NCI-H2107 treated with DMSO at 0.1 percent for 48 hours (cell line): ENCODE measurements at regions not wholly inside any gene's neighbourhood (a gene's known extent, or its start where the extent isn't known, plus 50 kb on each side); places are given as distances from the start of the nearest gene placed in this dataset.
"Not testable (repeated sequence)": the region's sequence is repeated elsewhere in the genome, so short reads cannot be mapped to it uniquely, and the experiment has no call there.

ENCODE experiments used
- DNase-seq: peaks from one replicate; lab custom pipeline; 2025; ENCODE audit not compliant: unreplicated experiment; lab: John Stamatoyannopoulos, UW

DNA sequence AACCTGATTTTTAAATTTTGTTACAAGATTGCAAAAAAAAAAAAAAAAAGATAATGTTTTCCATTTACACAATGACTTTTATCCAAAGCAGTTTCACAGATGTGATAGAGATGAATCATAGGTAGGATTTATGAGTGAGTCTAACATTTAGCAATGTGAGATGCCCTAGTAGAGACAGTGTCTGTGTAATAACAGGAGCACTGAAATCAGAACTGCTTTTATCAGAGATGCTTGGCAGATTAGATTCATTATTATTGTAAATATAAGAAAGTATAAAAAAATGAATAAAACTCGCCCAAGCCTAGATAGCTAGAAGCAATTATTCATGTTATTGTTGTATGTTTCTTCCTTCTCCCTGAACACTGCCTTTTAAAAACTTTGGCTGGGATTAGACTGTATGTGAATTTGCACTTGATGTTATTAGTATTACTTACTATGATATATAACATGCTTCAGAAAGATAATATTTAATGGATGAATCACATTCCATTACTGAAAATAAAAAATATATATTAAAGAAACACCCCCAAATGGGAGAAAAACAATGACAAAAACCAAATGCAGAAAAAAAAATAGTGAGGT is 567.3 kb upstream of the KLF4 start:
- no peak for DNase-seq

DNA sequence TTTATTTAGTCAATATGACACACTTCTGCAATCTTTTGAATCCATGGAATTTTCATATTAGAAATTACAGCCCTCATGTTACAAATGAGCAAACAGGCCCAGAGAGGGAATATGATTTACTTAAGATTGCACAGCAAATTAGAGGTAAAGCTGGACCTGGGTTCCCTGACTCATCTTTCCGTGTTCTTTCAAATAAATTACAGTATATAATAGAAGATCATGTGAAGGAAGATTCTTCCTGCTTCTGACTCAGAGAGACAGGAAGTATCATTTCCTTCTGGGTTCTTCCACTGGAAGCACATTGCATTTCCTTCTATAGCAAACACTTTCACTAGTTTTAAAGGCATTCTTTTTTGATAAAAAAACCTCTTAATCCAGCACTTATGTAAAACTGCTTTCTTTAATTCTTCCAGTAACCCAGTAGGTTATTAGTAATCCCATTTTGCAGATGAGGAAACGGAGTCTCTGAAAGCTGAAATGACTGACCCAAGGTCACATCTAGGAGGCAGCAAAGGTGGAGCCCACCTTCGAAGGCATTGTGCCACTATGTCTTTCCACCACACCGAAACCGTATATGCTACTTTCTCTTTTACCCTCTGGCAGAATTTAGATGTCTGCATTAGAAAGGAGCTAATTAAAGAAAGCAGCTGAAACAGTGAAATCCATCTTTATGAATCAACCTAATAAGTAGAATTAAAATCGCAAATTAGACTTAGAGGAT is 566.7 kb upstream of the KLF4 start:
- no peak for DNase-seq

DNA sequence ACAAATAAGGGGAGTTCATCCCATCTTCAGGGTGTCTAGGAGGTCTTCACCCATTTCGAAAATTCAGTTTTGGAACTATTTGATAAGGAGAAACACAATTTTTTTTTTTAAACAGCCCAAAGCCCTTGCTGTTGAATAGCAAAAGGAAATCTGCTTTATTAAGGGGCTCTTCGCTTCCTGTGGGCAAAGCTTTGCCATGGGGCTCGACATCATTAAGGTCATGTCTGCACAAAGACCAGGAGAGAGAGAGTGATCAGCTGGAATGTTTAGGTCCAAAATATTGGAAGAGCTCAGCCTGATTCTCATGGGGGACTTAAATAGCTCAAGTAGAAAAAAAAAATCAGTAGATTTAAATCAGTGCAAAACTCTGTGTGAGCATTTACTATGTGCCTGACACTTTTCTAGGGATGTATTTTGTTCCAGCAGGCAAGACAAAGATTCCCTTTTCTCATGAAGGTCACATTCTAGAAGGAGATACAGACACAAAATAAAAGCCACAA is 564.6 kb upstream of the KLF4 start:
- DNase-seq = no peak

DNA sequence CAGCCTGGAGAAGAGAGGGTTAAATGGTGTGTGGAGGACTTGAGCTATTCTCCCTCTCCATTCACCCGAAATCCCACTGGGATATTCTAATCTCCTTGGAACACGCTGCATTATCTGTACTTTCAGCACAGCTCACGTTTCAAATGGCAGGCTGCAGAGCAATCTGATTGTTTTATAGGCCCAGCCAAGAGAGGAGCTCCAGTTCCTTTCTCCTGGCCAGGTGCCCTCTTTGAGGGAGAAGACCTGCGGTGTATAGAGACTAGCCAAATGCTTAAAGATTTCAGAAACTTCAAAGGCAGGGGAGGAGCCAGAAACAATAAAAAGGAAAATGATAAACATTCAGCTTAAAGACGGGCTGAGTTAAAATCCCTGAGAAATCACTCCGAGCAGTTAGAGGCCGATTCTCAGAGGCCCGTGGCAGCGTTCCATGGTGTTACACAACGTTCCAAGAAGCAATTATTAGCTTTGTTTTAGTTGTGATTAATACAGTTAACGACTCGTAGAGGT is 564.0 kb upstream of the KLF4 start:
- DNase-seq = peak; percentile 37

DNA sequence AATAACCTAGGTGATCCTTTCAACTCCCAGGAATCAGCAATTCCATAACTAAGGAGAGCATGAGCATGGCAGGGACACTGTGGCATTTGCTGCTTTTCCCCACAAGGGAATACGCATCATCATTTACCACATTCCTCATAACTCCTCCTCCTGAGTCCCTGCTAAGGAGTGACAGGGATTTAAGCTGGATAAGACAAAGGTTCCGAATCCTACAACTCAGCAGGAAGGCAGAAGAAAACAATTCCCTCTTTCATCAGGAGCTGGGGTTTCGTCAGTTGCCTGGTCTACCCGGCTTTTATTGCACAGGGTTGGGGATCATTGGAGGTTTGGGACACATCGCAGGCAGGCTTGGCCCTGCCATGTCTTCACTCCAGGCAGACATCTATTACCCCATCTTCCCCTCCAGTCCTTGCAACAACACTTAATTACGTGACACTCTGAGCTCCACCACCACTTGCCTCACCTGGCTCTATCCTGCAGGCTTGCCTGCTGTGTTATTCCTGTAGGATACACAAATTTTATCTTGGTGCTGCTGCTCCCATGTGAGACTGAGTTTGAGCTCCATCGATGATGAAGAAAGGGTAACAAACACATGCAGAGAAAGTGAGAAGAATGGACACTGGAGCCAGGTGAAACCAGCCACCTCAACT is 563.0 kb upstream of the KLF4 start:
- no peak for DNase-seq

DNA sequence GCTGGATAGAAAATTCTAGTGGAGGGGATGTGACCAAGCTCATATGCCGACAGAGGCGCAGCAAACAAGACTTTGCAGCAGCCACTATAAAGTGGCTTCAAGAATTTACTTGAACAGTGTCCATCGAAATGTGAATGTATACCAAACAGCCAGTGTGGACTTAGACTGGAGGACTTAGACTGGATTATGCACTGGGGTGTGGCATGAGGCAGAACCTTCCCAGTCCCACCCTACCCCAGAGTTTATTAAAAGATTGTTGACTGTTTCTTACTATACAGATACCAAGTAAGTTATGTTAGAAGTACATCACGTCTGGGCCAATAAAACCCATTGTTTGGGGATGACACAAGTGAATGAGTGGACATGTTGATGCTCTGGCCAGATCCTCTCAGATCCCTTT is 561.3 kb upstream of the KLF4 start:
- no peak for DNase-seq

DNA sequence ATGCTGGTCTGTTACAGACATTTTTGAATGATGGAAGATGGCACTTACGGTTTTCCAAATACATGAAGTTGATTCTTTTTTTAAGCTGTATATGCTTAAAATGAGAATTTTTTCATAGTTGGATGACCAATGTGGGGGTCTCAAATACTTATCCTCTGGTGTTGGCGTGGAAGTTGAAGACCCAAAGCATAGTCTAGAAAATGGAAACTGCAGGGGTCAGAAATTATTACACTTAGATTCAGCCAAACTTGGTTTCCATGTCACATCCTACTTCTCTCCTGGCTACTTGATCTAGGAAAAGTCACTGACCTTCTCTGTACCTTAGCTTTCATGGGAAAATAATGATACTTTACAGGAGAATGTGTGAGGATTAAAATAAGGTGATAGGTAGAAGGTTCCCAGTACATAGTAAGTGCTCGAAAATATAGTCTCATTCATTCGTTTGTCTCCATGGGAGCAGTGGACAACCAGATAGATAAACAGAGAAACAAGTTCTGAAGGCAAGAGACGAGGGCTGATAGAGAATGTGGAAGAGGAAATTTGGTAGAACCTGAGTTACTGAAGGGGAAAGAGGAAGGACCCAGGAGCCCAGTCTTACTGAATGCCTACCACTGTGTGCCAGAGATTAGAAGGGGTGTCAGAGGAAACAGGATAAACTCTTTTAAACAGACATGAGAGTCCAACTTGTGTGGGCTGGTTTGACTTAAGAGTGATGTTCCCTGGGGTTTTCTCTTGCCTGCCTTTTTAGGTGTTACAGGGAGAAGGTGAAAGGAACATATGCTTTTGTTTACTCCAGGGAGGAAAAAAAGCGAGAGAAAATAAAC is 560.3 kb upstream of the KLF4 start:
- DNase-seq = no peak

DNA sequence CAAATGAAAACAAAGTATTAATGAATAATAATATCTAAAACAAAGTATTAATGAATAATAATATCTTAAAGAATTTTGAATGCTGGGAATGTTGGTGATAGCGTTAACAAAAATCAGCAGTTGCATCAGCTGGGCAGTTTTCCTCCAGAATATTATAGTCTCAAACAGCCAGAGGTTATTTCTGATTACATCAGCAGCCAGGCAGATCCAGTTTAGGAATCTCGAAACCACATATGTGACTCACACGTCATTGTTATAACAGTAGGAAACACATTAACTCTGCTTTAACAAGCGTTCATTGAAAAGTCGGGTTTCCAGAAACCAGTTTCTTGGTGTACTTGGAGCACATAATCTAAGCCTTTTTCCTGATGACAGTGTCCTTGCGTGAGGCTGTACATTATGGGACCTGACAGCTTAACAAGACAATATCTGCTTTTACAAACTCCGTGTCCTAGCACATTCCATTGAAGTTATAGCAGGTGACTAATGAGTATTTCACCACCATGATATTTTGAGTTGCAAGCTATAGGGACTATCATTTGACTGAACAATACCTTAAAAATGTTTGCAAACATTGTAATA is 559.5 kb upstream of the KLF4 start:
- DNase-seq = no peak

DNA sequence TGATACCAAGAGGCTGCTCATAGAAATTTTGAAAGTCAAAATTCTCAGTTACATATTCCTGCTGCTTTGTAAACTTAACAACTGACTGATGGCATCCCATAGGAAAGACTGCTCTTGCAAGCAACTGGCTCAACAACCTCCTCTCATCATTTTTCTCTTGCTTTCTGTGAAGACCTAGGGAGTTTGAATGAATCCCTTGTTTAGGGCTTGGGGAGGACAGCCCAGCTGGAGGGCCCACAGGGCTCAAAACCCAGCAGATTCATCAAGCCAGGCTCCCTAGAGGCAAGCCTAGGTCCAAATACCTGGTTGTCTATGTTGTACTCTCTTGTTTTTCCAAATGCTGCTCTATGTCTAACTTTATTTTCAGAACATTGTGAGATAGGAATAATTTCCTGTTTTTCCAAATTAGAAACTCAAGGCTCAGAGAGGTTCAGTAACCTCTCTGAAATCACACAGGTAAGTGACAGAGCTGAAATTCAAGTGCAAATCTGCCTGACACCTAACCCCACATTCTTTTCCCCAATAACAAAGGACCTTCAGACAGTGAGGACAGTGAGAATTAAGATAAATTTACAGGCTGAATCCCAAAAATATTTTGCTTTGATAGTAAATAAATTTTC is 558.9 kb upstream of the KLF4 start:
- DNase-seq = no peak

DNA sequence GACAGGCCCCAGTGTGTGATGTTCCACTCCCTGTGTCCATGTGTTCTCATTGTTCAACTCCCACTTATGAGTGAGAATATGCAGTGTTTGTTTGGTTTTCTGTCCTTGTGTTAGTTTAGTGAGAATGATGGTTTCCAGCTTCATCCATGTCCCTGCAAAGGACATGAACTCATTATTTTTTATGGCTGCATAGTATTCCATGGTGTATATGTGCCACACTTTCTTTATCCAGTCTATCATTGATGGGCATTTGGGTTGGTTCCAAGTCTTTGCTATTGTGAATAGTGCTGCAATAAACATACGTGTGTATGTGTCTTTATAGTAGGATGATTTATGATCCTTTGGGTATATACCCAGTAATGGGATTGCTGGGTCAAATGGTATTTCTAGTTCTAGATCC is 558.2 kb upstream of the KLF4 start:
- not testable (repeated sequence) for DNase-seq

DNA sequence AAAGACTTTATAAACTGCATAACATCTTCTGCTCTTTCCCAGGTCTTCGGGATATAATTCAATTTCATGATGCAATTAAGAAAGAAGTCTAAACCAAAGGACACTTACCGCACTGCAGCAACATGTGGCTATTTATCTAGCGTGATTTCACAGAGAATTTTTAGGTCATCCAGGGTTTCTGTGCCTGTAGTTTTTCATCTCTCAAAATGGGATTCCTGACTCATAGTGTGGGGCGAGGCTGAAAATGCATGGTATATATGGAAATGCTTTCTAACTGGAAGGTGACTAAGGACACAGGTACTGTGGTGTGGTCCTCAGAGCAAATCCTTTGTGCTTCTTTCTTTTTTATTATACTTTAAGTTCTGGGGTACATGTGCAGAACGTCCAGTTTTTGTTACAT is 557.7 kb upstream of the KLF4 start:
- DNase-seq = no peak

DNA sequence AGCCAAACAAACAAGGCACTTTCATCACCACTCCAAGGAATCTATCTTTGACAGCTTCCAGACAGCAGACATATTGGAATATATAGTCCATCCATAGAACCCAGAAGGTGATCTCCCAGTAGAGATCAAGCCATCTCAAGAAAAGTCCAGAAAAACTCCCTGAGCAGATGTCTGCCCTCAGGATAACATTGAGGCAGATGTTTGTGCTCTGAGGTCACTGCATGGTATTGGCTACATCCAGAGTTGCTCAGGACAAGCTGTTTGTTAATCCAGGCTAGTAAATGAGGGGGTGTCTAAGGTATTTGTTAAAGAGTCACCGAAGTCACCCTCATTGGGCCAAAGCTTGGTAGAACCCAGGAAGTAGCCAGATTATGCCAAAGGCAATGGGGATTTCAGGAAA is 556.3 kb upstream of the KLF4 start:
- DNase-seq = no peak

DNA sequence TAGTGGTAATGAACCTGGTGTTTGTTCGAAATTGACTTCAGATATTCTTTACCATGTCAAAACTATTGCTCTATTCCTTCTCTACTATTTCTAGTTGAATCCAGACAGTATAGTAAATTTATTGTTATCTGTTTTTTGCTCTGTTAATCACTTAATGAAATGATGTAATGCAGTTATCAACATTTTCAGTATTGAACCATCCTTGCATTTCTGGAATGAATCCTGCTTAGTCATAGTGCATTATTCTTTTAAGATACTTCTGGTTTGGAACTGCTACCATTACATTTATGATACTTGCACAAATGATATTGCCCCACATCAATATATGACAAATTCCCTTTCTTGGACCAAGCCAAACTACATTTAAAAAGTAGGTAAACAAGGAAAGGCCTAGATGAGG is 554.0 kb upstream of the KLF4 start:
- no peak for DNase-seq

DNA sequence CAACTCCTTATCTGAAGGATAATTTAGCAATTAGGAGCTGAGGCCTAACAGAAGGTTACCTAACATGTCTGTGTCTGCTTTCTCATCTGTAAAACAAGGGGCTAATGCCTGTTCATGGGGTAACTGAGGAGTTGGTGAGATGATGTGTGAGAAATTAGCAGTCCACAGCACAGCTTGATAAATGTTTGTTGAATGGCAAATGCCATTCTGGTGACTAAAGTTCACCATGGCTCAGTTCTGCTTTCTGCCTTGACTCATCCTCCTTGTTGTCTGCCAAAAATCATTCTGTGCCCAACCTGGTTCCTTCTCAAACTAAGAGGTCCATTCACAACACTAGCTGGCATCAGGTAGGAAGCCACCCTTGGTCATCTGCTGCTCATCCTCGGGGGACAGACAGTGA is 552.0 kb upstream of the KLF4 start:
- DNase-seq = no peak

DNA sequence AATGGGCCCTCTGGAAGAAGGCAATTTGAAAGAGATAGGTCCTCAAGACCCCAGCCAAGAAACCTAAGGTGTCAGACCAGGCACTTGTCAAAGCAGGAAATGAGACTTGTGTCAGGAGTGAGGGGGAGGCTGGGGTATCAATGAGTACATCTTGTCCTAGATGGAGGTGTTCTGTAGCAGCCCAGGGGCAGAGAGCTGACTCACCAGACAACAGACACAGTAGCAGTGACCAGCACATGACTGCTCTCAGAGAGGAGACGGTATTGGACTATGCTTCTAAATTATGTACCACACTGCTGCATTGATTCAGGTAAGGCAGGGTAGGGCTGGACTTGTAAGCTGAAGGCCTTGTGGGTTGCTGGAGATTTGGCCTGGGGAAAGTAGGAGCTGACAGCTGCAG is 551.2 kb upstream of the KLF4 start:
- DNase-seq = no peak

DNA sequence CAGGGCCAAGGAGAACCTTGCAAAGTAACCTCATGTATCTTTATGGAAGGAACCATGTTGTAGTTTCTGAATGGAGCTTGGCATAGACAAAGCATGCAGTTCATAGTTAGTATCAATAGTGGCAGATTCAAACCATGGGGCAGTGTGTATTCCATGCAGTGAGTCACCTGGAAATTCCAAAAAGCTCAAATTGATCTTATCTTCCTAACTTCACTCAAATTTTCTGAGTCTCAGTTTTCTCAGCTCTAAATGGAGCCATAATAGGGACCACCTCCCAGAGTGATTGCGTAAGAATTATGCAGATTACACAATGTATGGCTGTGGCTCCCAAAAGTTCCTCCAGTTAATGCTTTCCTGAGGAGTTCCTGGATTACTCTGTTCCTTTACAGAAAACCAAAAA is 549.9 kb upstream of the KLF4 start:
- no peak for DNase-seq

DNA sequence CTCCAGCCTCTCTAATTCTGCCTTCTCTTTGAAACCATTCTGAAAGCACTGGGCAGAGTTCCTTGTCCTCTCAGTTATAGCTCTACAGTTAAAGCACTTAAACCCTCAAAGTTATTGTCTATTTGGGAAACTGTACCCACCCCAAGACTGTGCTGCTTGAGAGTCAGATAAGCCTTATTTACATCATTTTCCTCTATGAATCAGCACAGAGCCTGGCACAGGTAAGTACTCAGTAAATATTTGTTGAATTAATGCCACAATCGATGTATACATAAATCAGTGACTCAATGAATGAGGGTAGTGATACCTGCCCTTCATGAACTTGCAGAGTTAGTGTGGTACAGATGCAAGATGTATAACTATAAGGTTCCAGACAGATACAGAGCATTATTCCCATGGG is 549.4 kb upstream of the KLF4 start:
- DNase-seq = no peak

DNA sequence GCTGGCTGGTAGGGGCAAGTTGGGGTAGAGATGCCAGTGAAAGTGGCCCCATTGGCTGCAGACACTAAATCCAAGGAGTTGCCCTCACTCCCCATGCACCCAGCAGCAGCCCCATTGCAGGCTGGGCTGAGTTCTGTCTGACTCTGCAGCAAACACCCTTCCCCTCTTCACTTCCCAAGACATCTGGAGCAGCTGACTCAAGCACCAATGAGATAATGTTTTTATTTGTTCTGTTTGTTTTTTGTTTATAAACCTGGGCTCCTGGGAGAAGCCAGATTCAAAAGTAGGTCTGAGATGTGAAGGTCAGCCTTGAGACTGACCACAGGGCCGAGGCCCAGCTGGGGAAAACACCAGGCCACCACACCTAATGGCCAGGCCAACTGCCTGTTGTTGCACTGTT is 545.9 kb upstream of the KLF4 start:
- DNase-seq = no peak

DNA sequence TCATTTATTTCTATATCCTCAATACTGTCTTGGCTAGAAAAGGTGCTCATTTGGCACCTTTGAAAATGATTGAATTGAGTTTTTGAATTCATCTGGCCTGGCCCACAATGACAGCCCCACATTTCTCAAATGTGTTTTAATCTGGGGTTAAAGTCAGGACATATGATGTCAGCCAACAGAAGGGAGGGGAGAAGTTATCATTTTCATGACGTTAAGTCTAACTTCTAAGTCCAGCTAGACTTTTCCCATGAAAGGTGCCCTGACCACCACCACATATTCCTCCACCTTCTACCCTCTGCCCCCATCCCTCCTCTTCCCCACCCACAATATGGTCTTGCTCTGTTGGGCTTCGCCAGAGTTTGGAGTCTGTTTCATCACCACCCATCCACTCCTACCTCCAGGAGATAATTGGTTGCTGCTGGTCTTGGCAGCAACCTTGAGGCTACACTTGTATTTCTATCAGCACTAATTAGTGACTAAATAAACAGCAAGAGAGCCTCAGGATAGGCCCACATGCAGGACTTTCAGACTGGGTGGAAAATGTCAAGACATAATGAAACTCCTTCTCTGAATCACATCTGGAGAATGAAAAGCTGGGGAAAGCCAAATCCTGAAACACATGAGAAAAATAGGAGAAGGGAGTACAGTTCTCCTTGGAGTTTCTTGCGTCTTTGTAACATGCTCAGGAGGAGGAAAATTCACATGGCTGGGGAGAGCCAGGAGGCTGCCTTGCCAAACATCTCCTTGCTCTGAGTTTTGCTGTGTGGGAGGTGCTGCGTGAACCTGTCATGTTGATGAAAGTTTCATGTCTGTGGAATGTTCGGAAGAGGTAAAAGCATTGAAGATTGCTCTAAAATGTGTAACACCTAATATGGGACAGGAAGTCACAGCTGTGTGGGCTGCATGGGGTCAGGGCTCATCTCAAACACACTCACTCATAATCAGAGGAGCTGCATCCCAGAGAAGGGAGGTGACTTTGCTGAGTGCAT is 544.7 kb upstream of the KLF4 start:
- no peak for DNase-seq
